Heart left ventricle (tissue), 16 donors: ENCODE measurements at regions not wholly inside any gene's neighbourhood (a gene's known extent, or its start where the extent isn't known, plus 50 kb on each side); places are given as distances from the start of the nearest gene placed in this dataset.

Experiments used
- ATAC-seq, 4 donors: fragments of 200-7000 bp; cut with Tn5 transposase; one replicate each; pipeline ENCODE4 v1.9.1; 2020 to 2022; ENCODE audit warnings: moderate library complexity in 4 of 4, mild to moderate bottlenecking in 3 of 4, moderate number of reproducible peaks in 1 of 4
- DNase-seq, 5 donors: peaks; one replicate each; pipeline ENCODE4 v3.0.0-alpha.2; 2020
- H3K27ac ChIP-seq, 12 donors: fragments of 200-600 bp; sonication (generic) in 4 of 12; one replicate each; pipeline versions ENCODE4 v1.5.0 to v1.8.0; 2016 to 2022; ENCODE audit warnings: mild to moderate bottlenecking in 2 of 12
- H3K27me3 ChIP-seq, 9 donors: fragments of 200-600 bp; sonication (generic) in 2 of 9; one replicate each; pipeline versions ENCODE4 v1.5.1 to v1.8.0; 2016 to 2022; ENCODE audit warnings: mild to moderate bottlenecking in 3 of 9
- H3K36me3 ChIP-seq, 9 donors: fragments of 200-600 bp; sonication (generic) in 2 of 9; one replicate each; pipeline versions ENCODE4 v1.5.0 to v1.8.0; 2018 to 2022; ENCODE audit warnings: mild to moderate bottlenecking in 2 of 9
- H3K4me1 ChIP-seq, 12 donors: fragments of 200-600 bp; sonication (generic) in 4 of 12; one replicate each; pipeline versions ENCODE4 v1.5.0 to v1.8.0; 2016 to 2022; ENCODE audit warnings: mild to moderate bottlenecking in 3 of 12
- H3K4me3 ChIP-seq, 12 donors: fragments of 200-600 bp; sonication (generic) in 4 of 12; one replicate each; pipeline versions ENCODE4 v1.5.0 to v1.8.0; 2017 to 2022; ENCODE audit warnings: mild to moderate bottlenecking in 9 of 12, moderate library complexity in 4 of 12
- H3K9me3 ChIP-seq, 12 donors: fragments of 200-600 bp; sonication (generic) in 4 of 12; one replicate each; pipeline versions ENCODE4 v1.5.0 to v1.8.0; 2016 to 2022; ENCODE audit warnings: mild to moderate bottlenecking in 1 of 12
- POLR2A ChIP-seq, 2 donors: fragments of 450-650 bp; IDR thresholded peaks; one replicate each; pipeline ENCODE4 v1.6.1; 2017; ENCODE audit warnings: antibody characterized with exemption in 2 of 2, mild to moderate bottlenecking in 2 of 2, moderate library complexity in 2 of 2
- WGBS, 4 donors: extraction: QIAGEN DNeasy Blood & Tissue Kit in 2 of 4; methylation state at CpG; one replicate each; pipeline versions ENCODE4 v1.1.5 to v1.1.7; 2013 to 2018; 5-methylcytosine and 5-hydroxymethylcytosine counted together
- intact Hi-C, 10 donors: fragments of 100-400 bp; cut with DNase I; formaldehyde crosslinking; loops; one replicate each; pipeline versions ENCODE4 v1.11.1 to v1.14.2; 2022
- TF ChIP-seq, protein P1 (sequence below), 12 donors: fragments of 200-600 bp; sonication (generic) in 4 of 12; IDR thresholded peaks; one replicate each; pipeline versions ENCODE4 v1.5.0 to v1.8.0; 2018 to 2022; ENCODE audit warnings: antibody characterized with exemption in 12 of 12, mild to moderate bottlenecking in 5 of 12
- donor health status: ischemic (EF 13 %, LVEDD 7.1; RV severe dilation, severe dysfunction).
- donor health status: healthy with polysubstance abuse.
- donor health status: DM: no; HTN: yes; CAD: no.
- donor health status: DM: no; HTN: no; CAD: no.
- donor health status: ischemic (EF 25% LVEDD 6.9; RV normal size, moderate dysfunction).
- donor health status: ischemic (EF 25% LVEDD 5.7; RV mildly dilated, moderate dysfunction).
- donor health status: healthy.
- donor health status: DM: yes; HTN: yes; CAD: no.
- donor health status: ischemic (EF 35%, LVEDD 5.7; RV mildly dilated, moderate dysfunction).
- donor health status: nonischemic (EF 11% LVEDD 7.7; RV severe dilation, severe dysfunction).
- donor health status: DM: yes; HTN: yes; CAD: no.
- donor health status: PGD.
- donor health status: ischemic (EF 29% LVEDD 5.4; RV normal size, mild dysfunction).
- donor health status: nonischemic (EF 23%, LVEDD 6.1; RV moderate dilation, normal function).

GRCh38 chr5:4634342-4634741, 505.8 kb upstream of the ADAMTS16 start:
- Histone ChIP-seq H3K36me3 (no peaks in the 10 kb centered on the region), H3K4me3 (no peak overlapping the region), H3K4me1 (no peaks in the 10 kb centered on the region), H3K27ac (no peak overlapping the region), H3K9me3 (no peaks in the 10 kb centered on the region), H3K27me3 (peaks cover 0 to 11% (median 0%) of the 10 kb centered on the region in 9 donors)
- intact Hi-C loops: no loop called here
- 69 to 79% (median 74%) methylated on average over 2 of the region's 2 CpGs for WGBS, 4 donors
- no peak for ATAC-seq
- TF ChIP-seq, protein P1, sequence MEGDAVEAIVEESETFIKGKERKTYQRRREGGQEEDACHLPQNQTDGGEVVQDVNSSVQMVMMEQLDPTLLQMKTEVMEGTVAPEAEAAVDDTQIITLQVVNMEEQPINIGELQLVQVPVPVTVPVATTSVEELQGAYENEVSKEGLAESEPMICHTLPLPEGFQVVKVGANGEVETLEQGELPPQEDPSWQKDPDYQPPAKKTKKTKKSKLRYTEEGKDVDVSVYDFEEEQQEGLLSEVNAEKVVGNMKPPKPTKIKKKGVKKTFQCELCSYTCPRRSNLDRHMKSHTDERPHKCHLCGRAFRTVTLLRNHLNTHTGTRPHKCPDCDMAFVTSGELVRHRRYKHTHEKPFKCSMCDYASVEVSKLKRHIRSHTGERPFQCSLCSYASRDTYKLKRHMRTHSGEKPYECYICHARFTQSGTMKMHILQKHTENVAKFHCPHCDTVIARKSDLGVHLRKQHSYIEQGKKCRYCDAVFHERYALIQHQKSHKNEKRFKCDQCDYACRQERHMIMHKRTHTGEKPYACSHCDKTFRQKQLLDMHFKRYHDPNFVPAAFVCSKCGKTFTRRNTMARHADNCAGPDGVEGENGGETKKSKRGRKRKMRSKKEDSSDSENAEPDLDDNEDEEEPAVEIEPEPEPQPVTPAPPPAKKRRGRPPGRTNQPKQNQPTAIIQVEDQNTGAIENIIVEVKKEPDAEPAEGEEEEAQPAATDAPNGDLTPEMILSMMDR (IDR thresholded peaks at IDR 0.05): no peak
- TF ChIP-seq POLR2A (IDR thresholded peaks at IDR 0.05): no peak
- no peak for DNase-seq

GRCh38 chr5:4636378-4636777, 503.8 kb upstream of the ADAMTS16 start:
- Histone ChIP-seq H3K9me3 (no peaks in the 10 kb centered on the region), H3K36me3 (no peaks in the 10 kb centered on the region), H3K27me3 (peaks cover 0 to 11% (median 0%) of the 10 kb centered on the region in 9 donors), H3K27ac (no peak overlapping the region), H3K4me3 (no peak overlapping the region), H3K4me1 (no peaks in the 10 kb centered on the region)
- intact Hi-C loops: no loop called here
- no peak for TF ChIP-seq POLR2A (IDR thresholded peaks at IDR 0.05)
- TF ChIP-seq, protein P1 (IDR thresholded peaks at IDR 0.05): no peak
- WGBS, 4 donors: 90 to 94% (median 91%) methylated on average over 6 of the region's 6 CpGs
- ATAC-seq (no peak), DNase-seq (no peak)

DNA sequence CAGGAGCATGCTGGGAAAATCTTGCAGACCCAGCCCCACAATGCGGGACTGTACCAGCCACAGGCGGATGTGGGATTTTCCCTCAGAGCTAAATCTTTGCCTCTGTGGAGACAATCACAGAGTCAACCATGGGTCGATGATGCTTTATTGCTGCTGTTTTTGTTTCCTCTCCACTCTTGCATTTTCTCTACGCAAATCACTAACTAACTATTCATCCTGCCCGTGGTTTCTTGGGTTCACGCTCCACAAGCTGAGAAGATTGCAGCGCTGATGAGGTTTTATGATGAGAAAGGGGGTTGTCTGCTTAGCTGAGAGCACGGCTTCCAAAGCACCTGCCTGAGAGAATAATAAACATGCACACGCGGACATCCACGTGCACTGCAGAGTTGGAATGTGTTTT, 500.2 kb upstream of the ADAMTS16 start:
- DNase-seq: no peak
- no peak for ATAC-seq
- Histone ChIP-seq H3K4me1 (no peaks in the 10 kb centered on the region), H3K9me3 (peaks cover 0 to 5% (median 0%) of the 10 kb centered on the region in 12 donors), H3K27me3 (peaks cover 0 to 9% (median 0%) of the 10 kb centered on the region in 9 donors), H3K36me3 (no peaks in the 10 kb centered on the region), H3K27ac (no peak overlapping the region), H3K4me3 (no peak overlapping the region)
- WGBS, 4 donors: 74 to 85% (median 77%) methylated on average over 11 of the region's 11 CpGs
- no peak for TF ChIP-seq POLR2A (IDR thresholded peaks at IDR 0.05)
- TF ChIP-seq, protein P1 (IDR thresholded peaks at IDR 0.05): no peak
- intact Hi-C loops: no loop called here

GRCh38 chr5:4640795-4641194, 499.3 kb upstream of the ADAMTS16 start:
- Histone ChIP-seq H3K27me3 (peaks cover 0 to 4% (median 0%) of the 10 kb centered on the region in 9 donors), H3K36me3 (no peaks in the 10 kb centered on the region), H3K4me3 (no peak overlapping the region), H3K27ac (no peak overlapping the region), H3K4me1 (no peaks in the 10 kb centered on the region), H3K9me3 (peaks cover 0 to 5% (median 0%) of the 10 kb centered on the region in 12 donors)
- no peak for DNase-seq
- WGBS, 4 donors: 52 to 59% (median 54%) methylated on average over 2 of the region's 2 CpGs
- ATAC-seq: no peak
- TF ChIP-seq, protein P1 (IDR thresholded peaks at IDR 0.05): no peak
- no peak for TF ChIP-seq POLR2A (IDR thresholded peaks at IDR 0.05)
- intact Hi-C loops: no loop called here
